PC-9 (cell line): ENCODE measurements at regions not wholly inside any gene's neighbourhood (a gene's known extent, or its start where the extent isn't known, plus 50 kb on each side); places are given as distances from the start of the nearest gene placed in this dataset.
A peak's percentile ranks its signal among the peaks of the same experiment; 100 is the strongest.

ENCODE experiments used
- BruUV-seq: library from RNA; stranded (reverse); fragments of 400-500 nt; replicated peaks from 2 replicates; lab custom pipeline; 2021; lab: Mats Ljungman, UMichigan
- CTCF ChIA-PET: fragments of 300-600 bp; sonication (Branson Sonifier 250); formaldehyde crosslinking; loops from one replicate; lab custom pipeline; 2022; ENCODE audit warnings: antibody characterized with exemption; lab: Charles Lee
- POLR2A ChIA-PET: fragments of 300-600 bp; sonication (Branson Sonifier 250); formaldehyde crosslinking; loops from one replicate; lab custom pipeline; 2022; ENCODE audit warnings: antibody characterized with exemption; ENCODE audit not compliant: unreplicated experiment; lab: Charles Lee
- DNase-seq, 2 experiments: peaks; one replicate each; pipeline versions ENCODE4 v3.0.0 to v3.0.0-alpha.2; 2015 to 2022; ENCODE audit warnings: mixed read lengths in 1 of 2
- H2AFZ ChIP-seq: fragments of 200-600 bp; sonication (generic); 2 replicates; pipeline ENCODE4 v1.8.1; 2017; ENCODE audit warnings: antibody characterized with exemption
- H3F3A ChIP-seq: fragments of 200-600 bp; sonication (generic); 2 replicates; pipeline ENCODE4 v1.8.1; 2017; ENCODE audit warnings: antibody characterized with exemption, mild to moderate bottlenecking, low read depth; ENCODE audit not compliant: insufficient read depth
- H3K27ac ChIP-seq: fragments of 200-600 bp; sonication (generic); 2 replicates; pipeline ENCODE4 v1.6.1; 2016; ENCODE audit warnings: mixed run types
- H3K27me3 ChIP-seq: fragments of 200-600 bp; sonication (generic); 2 replicates; pipeline ENCODE4 v1.6.1; 2016; ENCODE audit warnings: low read depth, mixed run types; ENCODE audit not compliant: insufficient read depth
- H3K36me3 ChIP-seq: fragments of 200-600 bp; sonication (generic); 2 replicates; pipeline ENCODE4 v1.6.1; 2016; ENCODE audit warnings: low read depth, mixed run types
- H3K4me1 ChIP-seq: fragments of 200-600 bp; sonication (generic); replicated peaks from 2 replicates; pipeline ENCODE4 v1.6.1; 2016; ENCODE audit warnings: mixed run types; ENCODE audit not compliant: insufficient read depth
- H3K4me2 ChIP-seq: fragments of 200-600 bp; sonication (generic); 2 replicates; pipeline ENCODE4 v1.6.1; 2017; ENCODE audit warnings: mixed run types
- H3K4me3 ChIP-seq: fragments of 200-600 bp; sonication (generic); 2 replicates; pipeline ENCODE4 v1.6.1; 2016; ENCODE audit warnings: mixed run types
- H3K79me2 ChIP-seq: fragments of 200-600 bp; sonication (generic); 2 replicates; pipeline ENCODE4 v1.6.1; 2017; ENCODE audit warnings: low read depth, mixed run types
- H3K9me2 ChIP-seq: fragments of 200-600 bp; sonication (generic); 2 replicates; pipeline ENCODE4 v1.8.1; 2017; ENCODE audit warnings: mild to moderate bottlenecking; ENCODE audit not compliant: insufficient read depth
- H3K9me3 ChIP-seq: fragments of 200-600 bp; sonication (generic); 2 replicates; pipeline ENCODE4 v1.8.1; 2016; ENCODE audit warnings: low read depth; ENCODE audit not compliant: insufficient read depth
- H4K20me1 ChIP-seq: fragments of 200-600 bp; sonication (generic); 2 replicates; pipeline ENCODE4 v1.8.1; 2017; ENCODE audit not compliant: insufficient read depth
- CTCF ChIP-seq: fragments of 200-600 bp; sonication (generic); conservative IDR thresholded peaks from 2 replicates; pipeline ENCODE4 v1.6.1; 2017; ENCODE audit warnings: mixed run types, antibody characterized with exemption, mild to moderate bottlenecking, moderate library complexity
- EZH2 ChIP-seq: fragments of 200-600 bp; sonication (generic); IDR thresholded peaks from 2 replicates; pipeline ENCODE4 v1.8.0; 2017; ENCODE audit warnings: antibody characterized with exemption, low read depth
- intact Hi-C: fragments of 100-400 bp; cut with micrococcal nuclease; formaldehyde crosslinking; loops from one replicate; pipeline ENCODE4 v1.10.0; 2022; ENCODE audit not compliant: unreplicated experiment

- no peaks in the 10 kb centered on the region for H3K4me1 ChIP-seq
- no peaks in the 10 kb centered on the region for H4K20me1 ChIP-seq
- no peaks in the 10 kb centered on the region for H3F3A ChIP-seq
- no peak overlapping the region for H2AFZ ChIP-seq
- intact Hi-C loops = no loop called here
- DNase-seq = no peak
- no peak overlapping the region for H3K4me3 ChIP-seq
- H3K36me3 ChIP-seq = no peaks in the 10 kb centered on the region
- no peak overlapping the region for H3K4me2 ChIP-seq
- H3K27me3 ChIP-seq = no peaks in the 10 kb centered on the region
- no peaks in the 10 kb centered on the region for H3K79me2 ChIP-seq
- no peaks in the 10 kb centered on the region for H3K9me2 ChIP-seq
- CTCF ChIA-PET = no interaction called here
- H3K27ac ChIP-seq = no peak overlapping the region
- no TSS peak for BruUV-seq
- POLR2A ChIA-PET = no interaction called here
- no peaks in the 10 kb centered on the region for H3K9me3 ChIP-seq
- TF ChIP-seq EZH2 = no peak
Observed at GRCh38 chr1:82161700-82162141, 361.0 kb downstream of the ADGRL2 start.

GRCh38 chr1:82160903-82161302 is 360.2 kb downstream of the ADGRL2 start:
- no peaks in the 10 kb centered on the region for H3K79me2 ChIP-seq
- no peaks in the 10 kb centered on the region for H3K9me2 ChIP-seq
- no peaks in the 10 kb centered on the region for H3K36me3 ChIP-seq
- no peaks in the 10 kb centered on the region for H3K4me1 ChIP-seq
- CTCF ChIA-PET = no interaction called here
- no peak for TF ChIP-seq EZH2
- TF ChIP-seq CTCF = no peak
- DNase-seq = no peak
- no peaks in the 10 kb centered on the region for H3K27me3 ChIP-seq
- no TSS peak for BruUV-seq
- POLR2A ChIA-PET = no interaction called here
- H3K4me3 ChIP-seq = no peak overlapping the region
- no peak overlapping the region for H3K4me2 ChIP-seq
- H2AFZ ChIP-seq = no peak overlapping the region
- H3K9me3 ChIP-seq = no peaks in the 10 kb centered on the region
- intact Hi-C loops = no loop called here
- no peaks in the 10 kb centered on the region for H4K20me1 ChIP-seq
- H3F3A ChIP-seq = no peaks in the 10 kb centered on the region
- H3K27ac ChIP-seq = no peak overlapping the region

- Histone ChIP-seq H3K4me3 (no peak overlapping the region), H3K4me1 (no peaks in the 10 kb centered on the region), H3K79me2 (no peaks in the 10 kb centered on the region), H3K9me3 (no peaks in the 10 kb centered on the region), H3K27me3 (no peaks in the 10 kb centered on the region), H3K9me2 (no peaks in the 10 kb centered on the region), H2AFZ (peak overlapping the region; percentile 57; the same call in 1 of the 2 replicates), H3K27ac (no peak overlapping the region), H3K4me2 (no peak overlapping the region), H3F3A (no peaks in the 10 kb centered on the region), H3K36me3 (no peaks in the 10 kb centered on the region), H4K20me1 (no peaks in the 10 kb centered on the region)
- ChIA-PET CTCF (no interaction called here), POLR2A (no interaction called here)
- no TSS peak for BruUV-seq
- TF ChIP-seq EZH2 (no peak), CTCF (no peak)
- intact Hi-C loops = no loop called here
- no peak for DNase-seq
Observed at GRCh38 chr1:82160036-82160435, 359.3 kb downstream of the ADGRL2 start.

GRCh38 chr1:82158981-82159380 is 358.2 kb downstream of the ADGRL2 start:
- Histone ChIP-seq H3K4me3 (no peak overlapping the region), H3K27ac (no peak overlapping the region), H3K4me1 (no peaks in the 10 kb centered on the region), H3K79me2 (no peaks in the 10 kb centered on the region), H3K36me3 (no peaks in the 10 kb centered on the region), H3K9me2 (no peaks in the 10 kb centered on the region), H4K20me1 (no peaks in the 10 kb centered on the region), H3K9me3 (no peaks in the 10 kb centered on the region), H2AFZ (no peak overlapping the region), H3F3A (no peaks in the 10 kb centered on the region), H3K4me2 (no peak overlapping the region), H3K27me3 (no peaks in the 10 kb centered on the region)
- TF ChIP-seq CTCF (no peak), EZH2 (no peak)
- ChIA-PET POLR2A (no interaction called here), CTCF (no interaction called here)
- BruUV-seq = no TSS peak
- no peak for DNase-seq
- intact Hi-C loops = no loop called here
